MCF 10A (cell line): ENCODE measurements at regions not wholly inside any gene's neighbourhood (a gene's known extent, or its start where the extent isn't known, plus 50 kb on each side); places are given as distances from the start of the nearest gene placed in this dataset.

Experiments
- BruUV-seq: library from RNA; stranded (reverse); fragments of 400-500 nt; replicated peaks from 2 replicates; lab custom pipeline; 2021; lab: Mats Ljungman, UMichigan
- CTCF ChIA-PET: fragments of 300-600 bp; sonication (Branson Sonifier 250); formaldehyde crosslinking; extraction: SDS; loops from one replicate; lab custom pipeline; 2021; ENCODE audit warnings: antibody characterized with exemption, inconsistent platforms; lab: Yijun Ruan, JAX
- POLR2A ChIA-PET: fragments of 300-600, 350-650 bp; sonication (Branson Sonifier 250); formaldehyde crosslinking; extraction: SDS; loops from one replicate; lab custom pipeline; 2020; ENCODE audit warnings: antibody characterized with exemption, inconsistent platforms; lab: Yijun Ruan, JAX
- DNase-seq: peaks from one replicate; pipeline ENCODE4 v3.0.0-alpha.2; 2018; ENCODE audit not compliant: unreplicated experiment
- H3K27ac Mint-ChIP-seq: one replicate; pipeline ENCODE4 v1.8.0; 2022; ENCODE audit warnings: mild to moderate bottlenecking, low read depth, mixed read lengths; ENCODE audit not compliant: unreplicated experiment
- H3K27me3 Mint-ChIP-seq: one replicate; pipeline ENCODE4 v1.8.0; 2022; ENCODE audit warnings: mixed read lengths; ENCODE audit not compliant: insufficient read depth, unreplicated experiment
- H3K36me3 Mint-ChIP-seq: one replicate; pipeline ENCODE4 v1.8.0; 2022; ENCODE audit warnings: mild to moderate bottlenecking, moderate library complexity, mixed read lengths; ENCODE audit not compliant: insufficient read depth, unreplicated experiment
- H3K4me1 Mint-ChIP-seq: one replicate; pipeline ENCODE4 v1.8.0; 2022; ENCODE audit warnings: mixed read lengths; ENCODE audit not compliant: insufficient read depth, unreplicated experiment
- H3K4me3 Mint-ChIP-seq: one replicate; pipeline ENCODE4 v1.8.0; 2022; ENCODE audit warnings: mild to moderate bottlenecking, moderate library complexity, mixed read lengths; ENCODE audit not compliant: unreplicated experiment
- H3K9me3 Mint-ChIP-seq: one replicate; pipeline ENCODE4 v1.8.0; 2022; ENCODE audit warnings: mixed read lengths; ENCODE audit not compliant: unreplicated experiment
- CTCF ChIP-seq: fragments of 200-600 bp; IDR thresholded peaks from one replicate; pipeline ENCODE4 v1.8.0; 2022; ENCODE audit warnings: antibody characterized with exemption, mild to moderate bottlenecking; ENCODE audit not compliant: unreplicated experiment
- intact Hi-C: fragments of 100-400 bp; cut with micrococcal nuclease; formaldehyde crosslinking; loops from 2 replicates; pipeline ENCODE4 v1.14.1; 2022

GRCh38 chr14:98716133-98716532 lies 555.9 kb downstream of the BCL11B start:
- ChIA-PET CTCF (no interaction called here), POLR2A (interaction anchor here (0.7 kb wide), 1 partner anchor 1816 kb away, joined by 3 read pairs; no protein-coding TSS in a partner anchor)
- DNase-seq, result no peak
- H3K4me1 Mint-ChIP-seq, result peaks cover 5% of the 10 kb centered on the region
- no peaks in the 10 kb centered on the region for H3K27me3 Mint-ChIP-seq
- TF ChIP-seq CTCF, result no peak
- no peak overlapping the region for H3K27ac Mint-ChIP-seq
- no peaks in the 10 kb centered on the region for H3K9me3 Mint-ChIP-seq
- intact Hi-C loops, result no loop called here
- H3K4me3 Mint-ChIP-seq, result no peak overlapping the region
- no peaks in the 10 kb centered on the region for H3K36me3 Mint-ChIP-seq
- no TSS peak for BruUV-seq

DNA sequence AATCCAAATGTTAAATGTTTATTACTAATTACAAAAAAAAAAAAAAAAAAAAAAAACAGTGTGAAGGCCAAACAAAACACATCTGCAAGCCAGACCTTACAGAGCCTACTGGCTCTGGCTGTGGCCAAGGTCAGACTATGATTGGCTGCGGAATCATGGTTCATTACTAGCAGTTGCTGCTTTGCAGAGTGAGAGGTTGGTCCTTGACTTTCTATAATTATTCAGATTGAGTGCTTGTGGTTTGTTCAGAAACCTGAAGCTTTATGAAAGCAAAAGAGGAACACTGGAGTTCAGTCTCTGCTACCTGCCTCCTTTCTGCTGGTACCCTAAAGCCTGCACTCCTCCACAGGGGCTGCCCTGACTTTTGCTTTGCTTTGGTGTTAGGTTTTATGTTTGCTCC lies 550.9 kb downstream of the BCL11B start:
- no peaks in the 10 kb centered on the region for H3K9me3 Mint-ChIP-seq
- BruUV-seq, result no TSS peak
- H3K36me3 Mint-ChIP-seq, result no peaks in the 10 kb centered on the region
- H3K4me3 Mint-ChIP-seq, result no peak overlapping the region
- intact Hi-C loops, result no loop called here
- no peaks in the 10 kb centered on the region for H3K4me1 Mint-ChIP-seq
- ChIA-PET POLR2A (no interaction called here), CTCF (interaction anchor here (0.6 to 0.7 kb wide), 2 partner anchors 48 to 482 kb away, joined by 3 read pairs; no protein-coding TSS in a partner anchor)
- no peak overlapping the region for H3K27ac Mint-ChIP-seq
- TF ChIP-seq CTCF, result no peak
- peaks cover 12% of the 10 kb centered on the region for H3K27me3 Mint-ChIP-seq
- DNase-seq, result no peak

DNA sequence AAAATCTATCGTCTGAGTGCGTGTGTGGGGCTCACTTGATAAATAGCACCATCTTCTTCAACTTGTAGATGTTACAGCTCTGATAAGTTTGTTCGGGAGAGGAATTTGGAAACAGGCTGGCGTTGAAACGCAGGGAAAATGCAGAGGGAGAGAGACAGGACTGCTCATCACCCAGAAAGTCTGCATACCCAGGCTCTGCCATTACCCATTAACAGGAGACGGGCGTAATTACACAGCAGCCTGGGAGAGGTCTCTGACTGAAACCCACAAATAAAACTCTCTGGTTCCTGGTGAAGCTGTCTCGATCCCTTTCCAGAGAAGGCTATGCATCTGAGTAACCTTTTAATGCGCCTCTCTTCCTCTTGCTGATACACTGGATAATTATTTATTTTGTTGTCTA lies 547.3 kb downstream of the BCL11B start:
- Mint-ChIP-seq H3K27me3 (peaks cover 12% of the 10 kb centered on the region), H3K36me3 (no peaks in the 10 kb centered on the region), H3K4me1 (no peaks in the 10 kb centered on the region), H3K9me3 (no peaks in the 10 kb centered on the region), H3K27ac (no peak overlapping the region), H3K4me3 (no peak overlapping the region)
- TF ChIP-seq CTCF, result no peak
- DNase-seq, result no peak
- intact Hi-C loops, result no loop called here
- CTCF ChIA-PET, result interaction anchor here (0.6 kb wide), 1 partner anchor 131 kb away, joined by 5 read pairs; no protein-coding TSS in a partner anchor
- BruUV-seq, result no TSS peak
- POLR2A ChIA-PET, result no interaction called here

GRCh38 chr14:98725191-98725590 lies 546.8 kb downstream of the BCL11B start:
- Mint-ChIP-seq H3K36me3 (no peaks in the 10 kb centered on the region), H3K9me3 (no peaks in the 10 kb centered on the region), H3K4me1 (no peaks in the 10 kb centered on the region), H3K27ac (no peak overlapping the region), H3K4me3 (no peak overlapping the region), H3K27me3 (peaks cover 12% of the 10 kb centered on the region)
- no peak for DNase-seq
- BruUV-seq, result no TSS peak
- ChIA-PET CTCF (interaction anchor here (0.6 kb wide), 1 partner anchor 30 kb away, joined by 3 read pairs; no protein-coding TSS in a partner anchor), POLR2A (interaction anchor here (0.5 kb wide), 1 partner anchor 14 kb away, joined by 4 read pairs; no protein-coding TSS in a partner anchor)
- intact Hi-C loops, result no loop called here
- no peak for TF ChIP-seq CTCF
